GM12874 (cell line): ENCODE measurements at regions not wholly inside any gene's neighbourhood (a gene's known extent, or its start where the extent isn't known, plus 50 kb on each side); places are given as distances from the start of the nearest gene placed in this dataset.

Experiments
- CTCF ChIP-seq: IDR thresholded peaks from 2 replicates; pipeline ENCODE4 v1.5.1; 2011; ENCODE audit warnings: low read depth, mild to moderate bottlenecking, control low read depth, low read length, moderate library complexity; ENCODE audit not compliant: insufficient read depth

- TF ChIP-seq CTCF, result no peak
Observed at GRCh38 chr11:11701070-11701469, 79.3 kb upstream of the GALNT18 start.

- no peak for TF ChIP-seq CTCF
Observed at GRCh38 chr11:11697796-11698195, 76.0 kb upstream of the GALNT18 start.

GRCh38 chr11:11691296-11692151, 69.7 kb upstream of the GALNT18 start:
- TF ChIP-seq CTCF, result no peak

- TF ChIP-seq CTCF, result no peak
Observed at GRCh38 chr11:11681536-11681935, 59.7 kb upstream of the GALNT18 start.

- TF ChIP-seq CTCF, result no peak
Observed at GRCh38 chr11:11677672-11678356, 56.0 kb upstream of the GALNT18 start.

- no peak for TF ChIP-seq CTCF
Observed at GRCh38 chr11:11675671-11676181, 53.9 kb upstream of the GALNT18 start.

- TF ChIP-seq CTCF, result no peak
Observed at GRCh38 chr11:11672789-11673188, 51.0 kb upstream of the GALNT18 start.
